WTC11 (cell line): ENCODE measurements at regions not wholly inside any gene's neighbourhood (a gene's known extent, or its start where the extent isn't known, plus 50 kb on each side); places are given as distances from the start of the nearest gene placed in this dataset.

Experiments
- ATAC-seq: fragments of 200-7000 bp; cut with Tn5 transposase; 2 replicates; pipeline ENCODE4 v1.10.0; 2021; ENCODE audit warnings: mild to moderate bottlenecking, moderate library complexity
- CTCF ChIA-PET: fragments of 300-600 bp; sonication (Branson Sonifier 250); formaldehyde crosslinking; loops from one replicate; lab custom pipeline; 2021; ENCODE audit warnings: antibody characterized with exemption; lab: Charles Lee
- POLR2A ChIA-PET: fragments of 350-600 bp; sonication (Branson Sonifier 250); formaldehyde crosslinking; loops from one replicate; lab custom pipeline; 2021; ENCODE audit warnings: antibody characterized with exemption; lab: Charles Lee
- DNase-seq: peaks from one replicate; pipeline ENCODE4 v3.0.0; 2021; ENCODE audit warnings: low spot score
- H3K27ac Mint-ChIP-seq: 2 replicates; pipeline ENCODE4 v1.8.0; 2021; ENCODE audit warnings: mixed read lengths
- H3K27me3 Mint-ChIP-seq: 2 replicates; pipeline ENCODE4 v1.8.0; 2021; ENCODE audit warnings: low read depth, mild to moderate bottlenecking, moderate library complexity, mixed read lengths
- H3K36me3 Mint-ChIP-seq: 2 replicates; pipeline ENCODE4 v1.8.0; 2021; ENCODE audit warnings: mixed read lengths
- H3K4me1 Mint-ChIP-seq: 2 replicates; pipeline ENCODE4 v1.8.0; 2022; ENCODE audit warnings: mixed read lengths
- H3K4me3 Mint-ChIP-seq: 2 replicates; pipeline ENCODE4 v1.8.0; 2021; ENCODE audit warnings: mild to moderate bottlenecking, moderate library complexity, mixed read lengths
- H3K9me3 Mint-ChIP-seq: 2 replicates; pipeline ENCODE4 v1.8.0; 2021; ENCODE audit warnings: mixed read lengths
- CDX4 ChIP-seq: fragments of 250-450 bp; sonication (Bioruptor Pico); IDR thresholded peaks from 2 replicates; pipeline ENCODE4 v1.9.0; 2021; ENCODE audit warnings: moderate library complexity, mild to moderate bottlenecking, inconsistent platforms, borderline replicate concordance
- CTCF ChIP-seq: fragments of 200-600 bp; IDR thresholded peaks from 2 replicates; pipeline ENCODE4 v1.8.0; 2022; ENCODE audit warnings: antibody characterized with exemption
- E2F1 ChIP-seq: sonication (generic); formaldehyde crosslinking; IDR thresholded peaks from 2 replicates; pipeline ENCODE4 v1.8.0; 2022; ENCODE audit warnings: mild to moderate bottlenecking, missing genetic modification reagents
- ELF4 ChIP-seq: sonication (generic); formaldehyde crosslinking; IDR thresholded peaks from 2 replicates; pipeline ENCODE4 v1.8.1; 2022; ENCODE audit warnings: low read depth, mild to moderate bottlenecking, moderate library complexity, missing genetic modification reagents
- FOXK1 ChIP-seq: sonication (generic); formaldehyde crosslinking; IDR thresholded peaks from 2 replicates; pipeline ENCODE4 v1.8.0; 2022; ENCODE audit warnings: mild to moderate bottlenecking, moderate library complexity, missing genetic modification reagents
- FOXP4 ChIP-seq: sonication (generic); formaldehyde crosslinking; IDR thresholded peaks from 2 replicates; pipeline ENCODE4 v1.8.0; 2022; ENCODE audit warnings: mild to moderate bottlenecking, missing genetic modification reagents
- GRHL2 ChIP-seq: fragments of 250-450 bp; sonication (Bioruptor Pico); IDR thresholded peaks from 2 replicates; pipeline ENCODE4 v1.8.0; 2022; ENCODE audit warnings: mild to moderate bottlenecking, moderate library complexity; ENCODE audit not compliant: insufficient replicate concordance, severe bottlenecking
- HMGA2 ChIP-seq: fragments of 250-450 bp; sonication (Bioruptor Pico); IDR thresholded peaks from 2 replicates; pipeline ENCODE4 v1.4.0; 2021; ENCODE audit warnings: mild to moderate bottlenecking, moderate library complexity
- IRF2 ChIP-seq: sonication (generic); formaldehyde crosslinking; IDR thresholded peaks from 2 replicates; pipeline ENCODE4 v1.8.0; 2022; ENCODE audit warnings: low read depth, missing genetic modification reagents, borderline replicate concordance
- KAT7 ChIP-seq: sonication (generic); formaldehyde crosslinking; IDR thresholded peaks from 2 replicates; pipeline ENCODE4 v1.8.1; 2023; ENCODE audit warnings: missing genetic modification reagents, mild to moderate bottlenecking, borderline replicate concordance
- NFATC4 ChIP-seq: fragments of 250-450 bp; sonication (Bioruptor Pico); IDR thresholded peaks from 2 replicates; pipeline ENCODE4 v1.9.0; 2021; ENCODE audit warnings: mild to moderate bottlenecking
- NR2C2 ChIP-seq: sonication (generic); formaldehyde crosslinking; IDR thresholded peaks from 2 replicates; pipeline ENCODE4 v1.8.0; 2022; ENCODE audit warnings: mild to moderate bottlenecking, missing genetic modification reagents
- NR3C1 ChIP-seq: sonication (generic); formaldehyde crosslinking; conservative IDR thresholded peaks from 2 replicates; pipeline ENCODE4 v1.8.1; 2023; ENCODE audit warnings: low read depth, mild to moderate bottlenecking, missing genetic modification reagents
- PRRX2 ChIP-seq: fragments of 250-450 bp; sonication (Bioruptor Pico); IDR thresholded peaks from 2 replicates; pipeline ENCODE4 v1.8.0; 2021; ENCODE audit warnings: mild to moderate bottlenecking
- TCF7 ChIP-seq: sonication (generic); formaldehyde crosslinking; IDR thresholded peaks from 2 replicates; pipeline ENCODE4 v1.8.0; 2022; ENCODE audit warnings: mild to moderate bottlenecking, low read depth, missing genetic modification reagents, moderate library complexity
- TEAD1 ChIP-seq: sonication (generic); formaldehyde crosslinking; IDR thresholded peaks from 2 replicates; pipeline ENCODE4 v1.8.0; 2022; ENCODE audit warnings: mild to moderate bottlenecking, missing genetic modification reagents
- ZNF396 ChIP-seq: fragments of 250-450 bp; sonication (Bioruptor Pico); IDR thresholded peaks from 2 replicates; pipeline ENCODE4 v1.8.0; 2021; ENCODE audit warnings: mild to moderate bottlenecking, moderate library complexity, borderline replicate concordance
- TF ChIP-seq, protein P1 (sequence below): sonication (generic); formaldehyde crosslinking; IDR thresholded peaks from 2 replicates; pipeline ENCODE4 v1.8.1; 2023; ENCODE audit warnings: mild to moderate bottlenecking, missing genetic modification reagents
- TF ChIP-seq, protein P2 (sequence below): sonication (generic); formaldehyde crosslinking; IDR thresholded peaks from 2 replicates; pipeline ENCODE4 v1.8.1; 2023; ENCODE audit warnings: mild to moderate bottlenecking, missing genetic modification reagents, moderate library complexity
- TF ChIP-seq, protein P3 (sequence below): sonication (generic); formaldehyde crosslinking; IDR thresholded peaks from 2 replicates; pipeline ENCODE4 v1.8.1; 2022; ENCODE audit warnings: mild to moderate bottlenecking, moderate library complexity, missing genetic modification reagents

- Mint-ChIP-seq H3K9me3 (peaks cover 14% of the 10 kb centered on the region), H3K36me3 (no peaks in the 10 kb centered on the region), H3K4me1 (no peaks in the 10 kb centered on the region), H3K27me3 (no peaks in the 10 kb centered on the region), H3K4me3 (no peak overlapping the region), H3K27ac (no peak overlapping the region)
- TF ChIP-seq, protein P1, sequence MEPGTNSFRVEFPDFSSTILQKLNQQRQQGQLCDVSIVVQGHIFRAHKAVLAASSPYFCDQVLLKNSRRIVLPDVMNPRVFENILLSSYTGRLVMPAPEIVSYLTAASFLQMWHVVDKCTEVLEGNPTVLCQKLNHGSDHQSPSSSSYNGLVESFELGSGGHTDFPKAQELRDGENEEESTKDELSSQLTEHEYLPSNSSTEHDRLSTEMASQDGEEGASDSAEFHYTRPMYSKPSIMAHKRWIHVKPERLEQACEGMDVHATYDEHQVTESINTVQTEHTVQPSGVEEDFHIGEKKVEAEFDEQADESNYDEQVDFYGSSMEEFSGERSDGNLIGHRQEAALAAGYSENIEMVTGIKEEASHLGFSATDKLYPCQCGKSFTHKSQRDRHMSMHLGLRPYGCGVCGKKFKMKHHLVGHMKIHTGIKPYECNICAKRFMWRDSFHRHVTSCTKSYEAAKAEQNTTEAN (CRISPR knock-in tag) = no peak
- CTCF ChIA-PET = interaction anchor here (0.6 kb wide), 1 partner anchor 131 kb away, joined by 3 read pairs; no protein-coding TSS in a partner anchor
- POLR2A ChIA-PET = no interaction called here
- DNase-seq (no peak), ATAC-seq (no peak)
Observed at GRCh38 chr7:145959981-145960380, 156.6 kb upstream of the CNTNAP2 start.

- Mint-ChIP-seq H3K4me3 (no peak overlapping the region), H3K36me3 (no peaks in the 10 kb centered on the region), H3K27ac (no peak overlapping the region)
- TF ChIP-seq IRF2 (CRISPR knock-in tag) (no peak), ELF4 (CRISPR knock-in tag) (no peak), TCF7 (no peak), CTCF (no peak), NR2C2 (no peak), CDX4 (no peak), NR3C1 (CRISPR knock-in tag) (no peak), FOXP4 (no peak), GRHL2 (CRISPR knock-in tag) (no peak), KAT7 (CRISPR knock-in tag) (no peak), ZNF396 (CRISPR knock-in tag) (no peak), FOXK1 (CRISPR knock-in tag) (no peak), TEAD1 (CRISPR knock-in tag) (no peak), PRRX2 (CRISPR knock-in tag) (no peak), NFATC4 (CRISPR knock-in tag) (no peak), HMGA2 (CRISPR knock-in tag) (no peak), E2F1 (no peak)
- TF ChIP-seq, protein P2, sequence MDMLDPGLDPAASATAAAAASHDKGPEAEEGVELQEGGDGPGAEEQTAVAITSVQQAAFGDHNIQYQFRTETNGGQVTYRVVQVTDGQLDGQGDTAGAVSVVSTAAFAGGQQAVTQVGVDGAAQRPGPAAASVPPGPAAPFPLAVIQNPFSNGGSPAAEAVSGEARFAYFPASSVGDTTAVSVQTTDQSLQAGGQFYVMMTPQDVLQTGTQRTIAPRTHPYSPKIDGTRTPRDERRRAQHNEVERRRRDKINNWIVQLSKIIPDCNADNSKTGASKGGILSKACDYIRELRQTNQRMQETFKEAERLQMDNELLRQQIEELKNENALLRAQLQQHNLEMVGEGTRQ (CRISPR knock-in tag) = no peak
- TF ChIP-seq, protein P3, sequence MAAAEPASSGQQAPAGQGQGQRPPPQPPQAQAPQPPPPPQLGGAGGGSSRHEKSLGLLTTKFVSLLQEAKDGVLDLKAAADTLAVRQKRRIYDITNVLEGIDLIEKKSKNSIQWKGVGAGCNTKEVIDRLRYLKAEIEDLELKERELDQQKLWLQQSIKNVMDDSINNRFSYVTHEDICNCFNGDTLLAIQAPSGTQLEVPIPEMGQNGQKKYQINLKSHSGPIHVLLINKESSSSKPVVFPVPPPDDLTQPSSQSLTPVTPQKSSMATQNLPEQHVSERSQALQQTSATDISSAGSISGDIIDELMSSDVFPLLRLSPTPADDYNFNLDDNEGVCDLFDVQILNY (CRISPR knock-in tag) = no peak
- TF ChIP-seq, all 79 proteins: peak for 0
- H3K4me1 Mint-ChIP-seq = no peaks in the 10 kb centered on the region
- no peak for ATAC-seq
- peaks cover 4% of the 10 kb centered on the region; the same call in 1 of the 2 replicates for H3K9me3 Mint-ChIP-seq
- ChIA-PET POLR2A (no interaction called here), CTCF (no interaction called here)
- DNase-seq = no peak
- no peaks in the 10 kb centered on the region for H3K27me3 Mint-ChIP-seq
Observed at GRCh38 chr7:145957160-145957890, 159.3 kb upstream of the CNTNAP2 start.
